Bronchial epithelial cell (primary cell): ENCODE measurements at regions not wholly inside any gene's neighbourhood (a gene's known extent, or its start where the extent isn't known, plus 50 kb on each side); places are given as distances from the start of the nearest gene placed in this dataset.

ENCODE experiments used
- DNase-seq: peaks from one replicate; pipeline ENCODE4 v3.0.0-alpha.2; 2010; ENCODE audit warnings: low read depth
- FAIRE-seq: peaks from 2 replicates; lab custom pipeline; 2011; peaks lifted over from hg19 to GRCh38; lab: Jason Lieb, UNC
- H3K27me3 ChIP-seq: 2 replicates; pipeline ENCODE4 v1.5.1; 2011; ENCODE audit warnings: low read length; ENCODE audit not compliant: control insufficient read depth, insufficient read depth
- H3K36me3 ChIP-seq: 2 replicates; pipeline ENCODE4 v1.5.1; 2011; ENCODE audit warnings: low read length; ENCODE audit not compliant: control insufficient read depth, insufficient read depth
- H3K4me3 ChIP-seq: 2 replicates; pipeline ENCODE4 v1.5.1; 2011; ENCODE audit warnings: mild to moderate bottlenecking, low read depth, low read length, control low read depth
- CTCF ChIP-seq: IDR thresholded peaks from 2 replicates; pipeline ENCODE4 v1.5.1; 2011; ENCODE audit warnings: mild to moderate bottlenecking, moderate library complexity, low read length, control low read depth, inconsistent platforms; ENCODE audit not compliant: insufficient read depth, severe bottlenecking

GRCh38 chr5:82340799-82341198 is 62.6 kb upstream of the RPS23 start:
- FAIRE-seq: no peak
- H3K4me3 ChIP-seq: no peak overlapping the region

GRCh38 chr5:82339792-82340191 is 61.6 kb upstream of the RPS23 start:
- no peaks in the 10 kb centered on the region for H3K27me3 ChIP-seq
- FAIRE-seq: no peak
- no peak for TF ChIP-seq CTCF

More at GRCh38 chr5:82340799-82341198, 62.6 kb upstream of the RPS23 start:
- no peak for TF ChIP-seq CTCF
- Histone ChIP-seq H3K27me3 (no peaks in the 10 kb centered on the region), H3K36me3 (no peaks in the 10 kb centered on the region)
- no peak for DNase-seq

GRCh38 chr5:82338771-82339373 is 60.7 kb upstream of the RPS23 start:
- TF ChIP-seq CTCF: no peak
- no peaks in the 10 kb centered on the region for H3K36me3 ChIP-seq
- DNase-seq (no peak), FAIRE-seq (no peak)
- H3K27me3 ChIP-seq: no peaks in the 10 kb centered on the region
- no peak overlapping the region for H3K4me3 ChIP-seq

More at GRCh38 chr5:82339792-82340191, 61.6 kb upstream of the RPS23 start:
- DNase-seq: no peak
- Histone ChIP-seq H3K4me3 (no peak overlapping the region), H3K36me3 (no peaks in the 10 kb centered on the region)

GRCh38 chr5:82336959-82337351 is 58.8 kb upstream of the RPS23 start:
- Histone ChIP-seq H3K27me3 (no peaks in the 10 kb centered on the region), H3K36me3 (no peaks in the 10 kb centered on the region), H3K4me3 (no peak overlapping the region)
- DNase-seq (no peak), FAIRE-seq (no peak)
- no peak for TF ChIP-seq CTCF

GRCh38 chr5:82336226-82336958 is 58.2 kb upstream of the RPS23 start:
- no peak for FAIRE-seq
- TF ChIP-seq CTCF: no peak
- DNase-seq: no peak
- H3K4me3 ChIP-seq: no peak overlapping the region
- H3K27me3 ChIP-seq: no peaks in the 10 kb centered on the region
- no peaks in the 10 kb centered on the region for H3K36me3 ChIP-seq
